ENCODE measurements at regions not wholly inside any gene's neighbourhood (a gene's known extent, or its start where the extent isn't known, plus 50 kb on each side); places are given as distances from the start of the nearest gene placed in this dataset.
"Not testable (repeated sequence)": the region's sequence is repeated elsewhere in the genome, so short reads cannot be mapped to it uniquely, and the experiment has no call there.

- no peak for DNase-seq (ENCODE audit: low spot score)
Observed at GRCh38 chr9:84504360-84504759, 163.8 kb upstream of the SLC28A3 start.

GRCh38 chr9:84511651-84512050 lies 157.9 kb upstream of the NTRK2 start:
- no peak for DNase-seq (ENCODE audit: low spot score)

GRCh38 chr9:84512493-84512892 lies 157.0 kb upstream of the NTRK2 start:
- DNase-seq (ENCODE audit: low spot score), result no peak

GRCh38 chr9:84513473-84513872 lies 156.1 kb upstream of the NTRK2 start:
- DNase-seq (ENCODE audit: low spot score), result no peak

- no peak for DNase-seq (ENCODE audit: low spot score)
Observed at GRCh38 chr9:84513979-84514378, 155.6 kb upstream of the NTRK2 start.

- no peak for DNase-seq (ENCODE audit: low spot score)
Observed at GRCh38 chr9:84514421-84514820, 155.1 kb upstream of the NTRK2 start.

GRCh38 chr9:84517026-84517425 lies 152.5 kb upstream of the NTRK2 start:
- DNase-seq (ENCODE audit: low spot score), result no peak

- DNase-seq (ENCODE audit: low spot score), result no peak
Observed at GRCh38 chr9:84519413-84519812, 150.1 kb upstream of the NTRK2 start.

- DNase-seq (ENCODE audit: low spot score), result no peak
Observed at GRCh38 chr9:84521208-84521607, 148.3 kb upstream of the NTRK2 start.

GRCh38 chr9:84526211-84526610 lies 143.3 kb upstream of the NTRK2 start:
- DNase-seq (ENCODE audit: low spot score), result not testable (repeated sequence)

GRCh38 chr9:84527060-84527720 lies 142.3 kb upstream of the NTRK2 start:
- not testable (repeated sequence) for DNase-seq (ENCODE audit: low spot score)

GRCh38 chr9:84535973-84536372 lies 133.6 kb upstream of the NTRK2 start:
- DNase-seq (ENCODE audit: low spot score), result not testable (repeated sequence)

GRCh38 chr9:84538879-84539278 lies 130.7 kb upstream of the NTRK2 start:
- DNase-seq (ENCODE audit: low spot score), result no peak

- no peak for DNase-seq (ENCODE audit: low spot score)
Observed at GRCh38 chr9:84542554-84542953, 127.0 kb upstream of the NTRK2 start.

GRCh38 chr9:84554069-84554664 lies 115.4 kb upstream of the NTRK2 start:
- no peak for DNase-seq (ENCODE audit: low spot score)

- DNase-seq (ENCODE audit: low spot score), result no peak
Observed at GRCh38 chr9:84556556-84556955, 113.0 kb upstream of the NTRK2 start.

GRCh38 chr9:84557751-84558150 lies 111.8 kb upstream of the NTRK2 start:
- no peak for DNase-seq (ENCODE audit: low spot score)

GRCh38 chr9:84563691-84564090 lies 105.8 kb upstream of the NTRK2 start:
- DNase-seq (ENCODE audit: low spot score), result no peak

- no peak for DNase-seq (ENCODE audit: low spot score)
Observed at GRCh38 chr9:84567805-84568204, 101.7 kb upstream of the NTRK2 start.

GRCh38 chr9:84570482-84571154 lies 98.9 kb upstream of the NTRK2 start:
- no peak for DNase-seq (ENCODE audit: low spot score)

GRCh38 chr9:84573083-84573482 lies 96.4 kb upstream of the NTRK2 start:
- DNase-seq (ENCODE audit: low spot score), result no peak

GRCh38 chr9:84575705-84576104 lies 93.8 kb upstream of the NTRK2 start:
- DNase-seq (ENCODE audit: low spot score), result no peak

GRCh38 chr9:84583866-84584265 lies 85.7 kb upstream of the NTRK2 start:
- no peak for DNase-seq (ENCODE audit: low spot score)

- DNase-seq (ENCODE audit: low spot score), result no peak
Observed at GRCh38 chr9:84586662-84587061, 82.9 kb upstream of the NTRK2 start.
